ENCODE measurements at regions not wholly inside any gene's neighbourhood (a gene's known extent, or its start where the extent isn't known, plus 50 kb on each side); places are given as distances from the start of the nearest gene placed in this dataset.

DNA sequence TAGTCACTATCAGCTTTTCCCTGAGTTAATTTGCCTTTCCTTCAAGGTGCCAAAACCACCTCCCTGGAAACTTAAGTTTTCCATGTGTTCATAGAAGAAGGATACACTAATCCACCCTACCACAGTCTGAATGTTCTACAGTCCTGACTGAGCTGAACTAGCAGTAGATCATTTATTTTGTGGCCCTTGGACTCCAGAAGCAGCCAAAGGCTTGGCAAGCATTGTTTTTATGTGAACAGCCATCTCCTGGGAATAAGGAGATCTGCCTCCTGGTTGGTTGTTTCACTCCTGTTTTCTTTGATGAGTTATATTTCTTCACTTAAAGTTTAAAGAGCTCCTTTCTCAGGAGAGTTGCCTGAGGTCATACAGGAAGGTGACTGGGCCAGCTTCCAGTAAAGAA is 634.6 kb upstream of the SOX9 start:
- TF ChIP-seq, protein P1, sequence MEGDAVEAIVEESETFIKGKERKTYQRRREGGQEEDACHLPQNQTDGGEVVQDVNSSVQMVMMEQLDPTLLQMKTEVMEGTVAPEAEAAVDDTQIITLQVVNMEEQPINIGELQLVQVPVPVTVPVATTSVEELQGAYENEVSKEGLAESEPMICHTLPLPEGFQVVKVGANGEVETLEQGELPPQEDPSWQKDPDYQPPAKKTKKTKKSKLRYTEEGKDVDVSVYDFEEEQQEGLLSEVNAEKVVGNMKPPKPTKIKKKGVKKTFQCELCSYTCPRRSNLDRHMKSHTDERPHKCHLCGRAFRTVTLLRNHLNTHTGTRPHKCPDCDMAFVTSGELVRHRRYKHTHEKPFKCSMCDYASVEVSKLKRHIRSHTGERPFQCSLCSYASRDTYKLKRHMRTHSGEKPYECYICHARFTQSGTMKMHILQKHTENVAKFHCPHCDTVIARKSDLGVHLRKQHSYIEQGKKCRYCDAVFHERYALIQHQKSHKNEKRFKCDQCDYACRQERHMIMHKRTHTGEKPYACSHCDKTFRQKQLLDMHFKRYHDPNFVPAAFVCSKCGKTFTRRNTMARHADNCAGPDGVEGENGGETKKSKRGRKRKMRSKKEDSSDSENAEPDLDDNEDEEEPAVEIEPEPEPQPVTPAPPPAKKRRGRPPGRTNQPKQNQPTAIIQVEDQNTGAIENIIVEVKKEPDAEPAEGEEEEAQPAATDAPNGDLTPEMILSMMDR (IDR thresholded peaks at IDR 0.05; ENCODE audit: insufficient read depth, low read length, poor library complexity, severe bottlenecking) = no peak
- no peak for TF ChIP-seq EZH2phosphoT487 (conservative IDR thresholded peaks at IDR 0.05; ENCODE audit: low read length)
